Panc1 (cell line): ENCODE measurements at regions not wholly inside any gene's neighbourhood (a gene's known extent, or its start where the extent isn't known, plus 50 kb on each side); places are given as distances from the start of the nearest gene placed in this dataset.

ENCODE experiments used
- ATAC-seq: fragments of 200-7000 bp; cut with Tn5 transposase; 2 replicates; pipeline ENCODE4 v1.9.1; 2020; ENCODE audit warnings: mild to moderate bottlenecking, moderate library complexity
- BruUV-seq: library from RNA; stranded (reverse); fragments of 400-500 nt; replicated peaks from 2 replicates; lab custom pipeline; 2021; lab: Mats Ljungman, UMichigan
- CTCF ChIA-PET: fragments of 300-600 bp; sonication (Branson Sonifier 250); formaldehyde crosslinking; loops from one replicate; lab custom pipeline; 2022; ENCODE audit warnings: antibody characterized with exemption; lab: Charles Lee
- POLR2A ChIA-PET: fragments of 300-600 bp; sonication (Branson Sonifier 250); formaldehyde crosslinking; loops from one replicate; lab custom pipeline; 2022; ENCODE audit warnings: antibody characterized with exemption; lab: Charles Lee
- DNase-seq: peaks from one replicate; pipeline ENCODE4 v3.0.0-alpha.2; 2010; ENCODE audit warnings: low read depth, low spot score
- H3K27ac ChIP-seq: 2 replicates; pipeline ENCODE4 v1.5.1; 2011; ENCODE audit warnings: mild to moderate bottlenecking, low read length, inconsistent platforms
- H3K27me3 ChIP-seq: fragments of 200-500 bp; sonication (Bioruptor generic); 2 replicates; pipeline ENCODE4 v1.6.0; 2014; ENCODE audit warnings: low read length, inconsistent platforms; ENCODE audit not compliant: control insufficient read depth, insufficient read depth
- H3K36me3 ChIP-seq: fragments of 200-500 bp; sonication (Bioruptor generic); 2 replicates; pipeline ENCODE4 v1.5.1; 2014; ENCODE audit warnings: inconsistent platforms, mild to moderate bottlenecking, low read length, moderate library complexity; ENCODE audit not compliant: control insufficient read depth, insufficient read depth
- H3K4me1 ChIP-seq: 2 replicates; pipeline ENCODE4 v1.5.1; 2011; ENCODE audit warnings: inconsistent platforms, mild to moderate bottlenecking, low read length, moderate library complexity; ENCODE audit not compliant: control insufficient read depth, insufficient read depth
- H3K4me3 ChIP-seq, 2 experiments: 2 replicates each; pipeline ENCODE4 v1.5.1; 2011 to 2012; ENCODE audit warnings: low read depth in 2 of 2, low read length in 2 of 2, mild to moderate bottlenecking in 2 of 2, inconsistent platforms in 1 of 2, moderate library complexity in 1 of 2
- H3K9me3 ChIP-seq: fragments of 200-500 bp; sonication (Bioruptor generic); 2 replicates; pipeline ENCODE4 v1.5.1; 2014; ENCODE audit warnings: low read depth, mild to moderate bottlenecking, inconsistent platforms, low read length, moderate library complexity; ENCODE audit not compliant: control insufficient read depth, insufficient read depth
- CTCF ChIP-seq: fragments of 450-650 bp; IDR thresholded peaks from 2 replicates; pipeline ENCODE4 v1.5.1; 2017; ENCODE audit warnings: mild to moderate bottlenecking
- POLR2AphosphoS5 ChIP-seq: IDR thresholded peaks from 2 replicates; pipeline ENCODE4 v1.6.1; 2012; ENCODE audit warnings: mild to moderate bottlenecking, low read depth, low read length, moderate library complexity
- REST ChIP-seq, 2 experiments: IDR thresholded peaks; 2 replicates each; pipeline ENCODE4 v1.6.1; 2011 to 2012; ENCODE audit warnings: low read depth in 2 of 2, control low read depth in 1 of 2, low read length in 1 of 2, mild to moderate bottlenecking in 1 of 2, moderate library complexity in 1 of 2; ENCODE audit not compliant: insufficient read depth in 1 of 2
- SIN3A ChIP-seq: IDR thresholded peaks from 2 replicates; pipeline ENCODE4 v1.6.1; 2012; ENCODE audit warnings: low read depth, mild to moderate bottlenecking, low read length, moderate library complexity, borderline replicate concordance; ENCODE audit not compliant: insufficient read depth
- TCF7L2 ChIP-seq: IDR thresholded peaks from 2 replicates; pipeline ENCODE4 v1.6.1; 2011; ENCODE audit warnings: mild to moderate bottlenecking, low read depth, low read length, inconsistent platforms
- in situ Hi-C: cut with HindIII; loops from 2 replicates; pipeline ENCODE4 v1.10.0; 2016; ENCODE audit warnings: low sequenced_read_pairs, low pct_unique_long_range_greater_than_20kb
- intact Hi-C: fragments of 100-400 bp; cut with micrococcal nuclease; formaldehyde crosslinking; loops from one replicate; pipeline ENCODE4 v1.10.0; 2022; ENCODE audit not compliant: unreplicated experiment

DNA sequence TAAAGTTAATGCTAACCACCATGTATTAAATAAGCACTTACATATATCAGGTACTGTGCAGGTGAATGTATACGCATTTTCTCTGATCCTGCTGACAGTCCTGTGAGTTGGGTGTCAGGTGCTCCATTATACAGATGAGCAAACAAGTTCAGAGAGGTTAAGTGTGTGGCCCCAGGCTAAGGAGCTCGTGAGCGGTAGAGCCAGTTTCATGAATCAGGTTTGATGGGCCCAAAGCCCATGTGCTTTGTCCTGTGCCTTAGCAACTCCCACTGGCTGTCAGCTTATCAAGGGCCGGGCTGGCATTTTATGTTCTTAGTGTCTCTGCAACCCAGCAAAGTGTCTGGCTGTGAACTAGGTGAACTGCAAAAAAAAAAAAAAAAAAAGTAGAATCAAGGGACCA is 701.2 kb upstream of the TBX3 start:
- no peak overlapping the region for H3K4me3 ChIP-seq
- no peaks in the 10 kb centered on the region for H3K9me3 ChIP-seq
- TF ChIP-seq REST (IDR thresholded peaks at IDR 0.05; ENCODE audit: insufficient read depth in 1 of 2, low read depth in 2 of 2, low read length in 1 of 2) (no peak), POLR2AphosphoS5 (no peak), SIN3A (no peak), TCF7L2 (no peak), CTCF (no peak)
- intact Hi-C loops = no loop called here
- H3K27me3 ChIP-seq = no peaks in the 10 kb centered on the region; the same call in 1 of the 2 replicates
- no peaks in the 10 kb centered on the region for H3K36me3 ChIP-seq
- in situ Hi-C loops = no loop called here
- H3K4me1 ChIP-seq = no peaks in the 10 kb centered on the region
- POLR2A ChIA-PET = no interaction called here
- BruUV-seq = no TSS peak
- H3K27ac ChIP-seq = no peak overlapping the region
- CTCF ChIA-PET = no interaction called here
- ATAC-seq (no peak), DNase-seq (no peak)

- TF ChIP-seq REST (IDR thresholded peaks at IDR 0.05; ENCODE audit: insufficient read depth in 1 of 2, low read depth in 2 of 2, low read length in 1 of 2) = no peak
- no peak for TF ChIP-seq CTCF
- no peak for TF ChIP-seq TCF7L2
- TF ChIP-seq POLR2AphosphoS5 = no peak
- no peaks in the 10 kb centered on the region for H3K4me1 ChIP-seq
- DNase-seq (no peak), ATAC-seq (no peak)
- no peaks in the 10 kb centered on the region; the same call in 1 of the 2 replicates for H3K27me3 ChIP-seq
- H3K9me3 ChIP-seq = no peaks in the 10 kb centered on the region
- H3K4me3 ChIP-seq = no peak overlapping the region
- POLR2A ChIA-PET = no interaction called here
- intact Hi-C loops = no loop called here
- BruUV-seq = no TSS peak
- H3K27ac ChIP-seq = no peak overlapping the region
- no peaks in the 10 kb centered on the region for H3K36me3 ChIP-seq
- CTCF ChIA-PET = no interaction called here
- in situ Hi-C loops = no loop called here
These were observed 700.4 kb upstream of the TBX3 start for GRCh38 chr12:115384391-115384790.
